Liver (tissue), 7 donors: ENCODE measurements at regions not wholly inside any gene's neighbourhood (a gene's known extent, or its start where the extent isn't known, plus 50 kb on each side); places are given as distances from the start of the nearest gene placed in this dataset.

ENCODE experiments used
- DNase-seq: peaks from one replicate; pipeline ENCODE4 v3.0.0-alpha.2; 2017; ENCODE audit warnings: low spot score
- H3K27ac ChIP-seq, 2 donors: one replicate each; pipeline ENCODE4 v1.7.0; 2013; ENCODE audit warnings: inconsistent platforms in 2 of 2, low read length in 2 of 2, control low read depth in 1 of 2, low read depth in 1 of 2, mild to moderate bottlenecking in 1 of 2
- H3K27me3 ChIP-seq, 4 donors: one replicate each; pipeline versions ENCODE4 v1.6.1 to v1.7.0; 2013; ENCODE audit warnings: low read length in 3 of 4, inconsistent platforms in 1 of 4, mild to moderate bottlenecking in 1 of 4, moderate library complexity in 1 of 4; ENCODE audit not compliant: control insufficient read depth in 4 of 4, insufficient read depth in 4 of 4
- H3K36me3 ChIP-seq, 4 donors: one replicate each; pipeline versions ENCODE4 v1.6.1 to v1.7.0; 2013; ENCODE audit warnings: low read length in 3 of 4, mild to moderate bottlenecking in 3 of 4, low read depth in 1 of 4, moderate library complexity in 1 of 4; ENCODE audit not compliant: control insufficient read depth in 4 of 4, insufficient read depth in 3 of 4
- H3K4me1 ChIP-seq, 4 donors: one replicate each; pipeline versions ENCODE4 v1.6.1 to v1.7.0; 2013; ENCODE audit warnings: low read length in 3 of 4, mild to moderate bottlenecking in 3 of 4, moderate library complexity in 1 of 4; ENCODE audit not compliant: control insufficient read depth in 4 of 4, insufficient read depth in 4 of 4
- H3K4me3 ChIP-seq, 3 donors: one replicate each; pipeline versions ENCODE4 v1.6.1 to v1.7.0; 2013; ENCODE audit warnings: low read length in 3 of 3, control low read depth in 1 of 3, low read depth in 1 of 3, mild to moderate bottlenecking in 1 of 3
- H3K9ac ChIP-seq, 2 donors: one replicate each; pipeline ENCODE4 v1.7.0; 2013; ENCODE audit warnings: low read length in 2 of 2, mild to moderate bottlenecking in 2 of 2, moderate library complexity in 2 of 2, control low read depth in 1 of 2, low read depth in 1 of 2
- H3K9me3 ChIP-seq, 4 donors: one replicate each; pipeline versions ENCODE4 v1.6.1 to v1.7.0; 2013; ENCODE audit warnings: low read length in 3 of 4; ENCODE audit not compliant: control insufficient read depth in 4 of 4
- FOXA1 ChIP-seq: IDR thresholded peaks from 2 replicates; pipeline ENCODE4 v1.6.1; 2016; ENCODE audit warnings: antibody characterized with exemption
- FOXA2 ChIP-seq: IDR thresholded peaks from 2 replicates; pipeline ENCODE4 v1.6.1; 2016; ENCODE audit warnings: antibody characterized with exemption
- GABPA ChIP-seq, 2 donors: IDR thresholded peaks in 1 of 2; conservative IDR thresholded peaks in 1 of 2; 2 replicates each; pipeline ENCODE4 v1.6.1; 2016; ENCODE audit warnings: antibody characterized with exemption in 2 of 2, mild to moderate bottlenecking in 1 of 2, moderate library complexity in 1 of 2
- HNF4A ChIP-seq, 2 donors: conservative IDR thresholded peaks; 2 replicates each; pipeline ENCODE4 v1.6.1; 2016; ENCODE audit warnings: antibody characterized with exemption in 2 of 2, mild to moderate bottlenecking in 2 of 2
- HNF4G ChIP-seq: IDR thresholded peaks from 2 replicates; pipeline ENCODE4 v1.6.1; 2016; ENCODE audit warnings: antibody characterized with exemption
- JUND ChIP-seq, 2 donors: IDR thresholded peaks; 2 replicates each; pipeline ENCODE4 v1.6.1; 2016; ENCODE audit warnings: antibody characterized with exemption in 2 of 2
- NR2F2 ChIP-seq: IDR thresholded peaks from 2 replicates; pipeline ENCODE4 v1.6.1; 2016; ENCODE audit warnings: antibody characterized with exemption
- RAD21 ChIP-seq, 2 donors: IDR thresholded peaks; 2 replicates each; pipeline ENCODE4 v1.6.1; 2016; ENCODE audit warnings: antibody characterized with exemption in 2 of 2, mild to moderate bottlenecking in 2 of 2
- RXRA ChIP-seq, 2 donors: IDR thresholded peaks; 2 replicates each; pipeline ENCODE4 v1.6.1; 2017 to 2018; ENCODE audit warnings: antibody characterized with exemption in 2 of 2, mild to moderate bottlenecking in 1 of 2
- SP1 ChIP-seq: IDR thresholded peaks from 2 replicates; pipeline ENCODE4 v1.6.1; 2018; ENCODE audit warnings: antibody characterized with exemption, mild to moderate bottlenecking
- TAF1 ChIP-seq: conservative IDR thresholded peaks from 2 replicates; pipeline ENCODE4 v1.6.1; 2016; ENCODE audit warnings: antibody characterized with exemption, mild to moderate bottlenecking
- YY1 ChIP-seq: IDR thresholded peaks from 2 replicates; pipeline ENCODE4 v1.6.1; 2016; ENCODE audit warnings: antibody characterized with exemption, mild to moderate bottlenecking
- WGBS: extraction: QIAGEN DNeasy Blood & Tissue Kit; methylation state at CpG from one replicate; pipeline ENCODE4 v1.1.7; 2013; 5-methylcytosine and 5-hydroxymethylcytosine counted together
- TF ChIP-seq, protein P1 (sequence below): IDR thresholded peaks from 2 replicates; pipeline ENCODE4 v1.6.1; 2016; ENCODE audit warnings: antibody characterized with exemption
- TF ChIP-seq, protein P2 (sequence below): IDR thresholded peaks from 2 replicates; pipeline ENCODE4 v1.6.1; 2016; ENCODE audit warnings: antibody characterized with exemption
- TF ChIP-seq, protein P3 (sequence below): IDR thresholded peaks from 2 replicates; pipeline ENCODE4 v1.6.1; 2016; ENCODE audit warnings: antibody characterized with exemption
- TF ChIP-seq, protein P4 (sequence below): IDR thresholded peaks from 2 replicates; pipeline ENCODE4 v1.6.1; 2016; ENCODE audit warnings: antibody characterized with exemption, mild to moderate bottlenecking
- donor health status: healthy.
- donor health status: healthy.
- donor health status: healthy.
- donor health status: healthy.

DNA sequence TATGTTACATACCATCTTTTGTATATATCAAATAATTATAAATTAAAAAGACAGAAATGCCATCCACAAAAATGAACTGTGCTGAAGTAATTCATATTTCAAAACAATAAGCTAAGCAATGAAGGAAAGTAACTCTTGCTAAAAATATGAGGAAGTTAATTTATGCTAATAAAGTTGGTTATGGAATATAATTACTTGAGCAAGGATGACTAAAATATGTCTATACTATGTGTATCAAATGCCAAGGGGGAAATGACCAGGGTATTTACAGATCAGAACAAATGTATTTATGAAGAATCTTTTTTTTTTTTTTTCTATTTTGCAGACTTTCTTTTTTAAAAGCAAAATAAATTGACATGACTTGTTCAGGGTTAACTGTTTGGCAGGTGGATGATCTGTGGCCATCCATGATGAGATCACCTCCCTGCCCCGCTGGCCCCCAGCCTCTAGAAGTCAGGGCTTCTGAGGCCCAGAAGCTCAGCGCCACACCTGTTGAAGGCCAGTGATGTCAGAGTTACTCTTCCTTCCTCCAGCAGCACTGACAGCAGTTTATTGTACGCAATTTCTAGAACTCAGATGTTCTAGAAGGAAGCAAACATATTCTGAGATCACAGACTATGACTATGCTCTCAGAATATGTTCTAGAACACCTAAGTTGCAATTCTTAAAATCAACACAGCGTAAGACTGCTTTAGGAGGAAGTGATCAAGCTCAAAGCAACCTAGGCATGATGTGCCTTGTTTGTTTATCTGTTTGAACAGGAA is 196.1 kb upstream of the KLF14 start:
- no peak for DNase-seq
- Histone ChIP-seq H3K27ac (peak overlapping the region in 1 of 2 donors; percentile 30), H3K4me1 (peaks cover 6 to 15% (median 8%) of the 10 kb centered on the region in 4 donors), H3K27me3 (no peaks in the 10 kb centered on the region), H3K36me3 (peaks cover 0 to 14% (median 5%) of the 10 kb centered on the region in 4 donors), H3K9me3 (no peaks in the 10 kb centered on the region), H3K4me3 (no peak overlapping the region), H3K9ac (no peak overlapping the region)
- no peak for TF ChIP-seq HNF4G
- TF ChIP-seq, protein P1, sequence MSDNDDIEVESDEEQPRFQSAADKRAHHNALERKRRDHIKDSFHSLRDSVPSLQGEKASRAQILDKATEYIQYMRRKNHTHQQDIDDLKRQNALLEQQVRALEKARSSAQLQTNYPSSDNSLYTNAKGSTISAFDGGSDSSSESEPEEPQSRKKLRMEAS, result no peak
- TF ChIP-seq RAD21 (IDR thresholded peaks at IDR 0.05), result peak in 1 of 2 donors; percentile 5
- no peak for TF ChIP-seq FOXA2
- 77% methylated on average over 4 of the region's 4 CpGs for WGBS

DNA sequence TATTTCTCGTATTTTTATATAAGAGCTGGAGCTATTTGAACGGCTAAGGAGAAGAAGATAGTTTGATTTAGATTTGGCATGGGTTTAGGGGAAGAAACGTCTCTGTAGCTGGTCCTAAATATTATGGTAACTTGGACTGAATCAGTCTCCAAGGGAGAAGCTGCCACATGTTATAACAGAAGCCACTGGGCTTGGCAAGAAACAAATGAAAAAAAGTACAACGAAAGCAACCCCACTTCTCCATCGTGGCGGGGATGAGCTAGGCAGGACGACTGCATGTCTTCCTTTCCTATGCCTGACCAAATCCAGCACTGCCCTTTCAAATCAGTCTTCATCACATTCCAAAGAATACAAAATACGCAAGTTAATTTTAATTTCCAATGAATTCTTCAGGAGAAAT is 196.7 kb upstream of the KLF14 start:
- Histone ChIP-seq H3K27me3 (no peaks in the 10 kb centered on the region), H3K9ac (no peak overlapping the region), H3K9me3 (no peaks in the 10 kb centered on the region), H3K36me3 (peaks cover 0 to 18% (median 5%) of the 10 kb centered on the region in 4 donors), H3K4me1 (peaks cover 4 to 9% (median 6%) of the 10 kb centered on the region in 4 donors), H3K27ac (peak overlapping the region in 1 of 2 donors; percentile 30), H3K4me3 (no peak overlapping the region)
- 76% methylated on average over 8 of the region's 8 CpGs for WGBS
- TF ChIP-seq HNF4A (conservative IDR thresholded peaks at IDR 0.05) (no peak), JUND (IDR thresholded peaks at IDR 0.05) (no peak), FOXA2 (no peak), FOXA1 (no peak), GABPA (IDR thresholded peaks at IDR 0.05 in 1 of 2, conservative IDR thresholded peaks at IDR 0.05 in 1 of 2) (no peak), YY1 (no peak), HNF4G (no peak), SP1 (no peak), RAD21 (IDR thresholded peaks at IDR 0.05) (no peak), TAF1 (no peak), RXRA (IDR thresholded peaks at IDR 0.05) (no peak), NR2F2 (no peak)
- TF ChIP-seq, protein P1, result no peak
- TF ChIP-seq, protein P2, sequence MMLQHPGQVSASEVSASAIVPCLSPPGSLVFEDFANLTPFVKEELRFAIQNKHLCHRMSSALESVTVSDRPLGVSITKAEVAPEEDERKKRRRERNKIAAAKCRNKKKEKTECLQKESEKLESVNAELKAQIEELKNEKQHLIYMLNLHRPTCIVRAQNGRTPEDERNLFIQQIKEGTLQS, result no peak
- TF ChIP-seq, protein P3, sequence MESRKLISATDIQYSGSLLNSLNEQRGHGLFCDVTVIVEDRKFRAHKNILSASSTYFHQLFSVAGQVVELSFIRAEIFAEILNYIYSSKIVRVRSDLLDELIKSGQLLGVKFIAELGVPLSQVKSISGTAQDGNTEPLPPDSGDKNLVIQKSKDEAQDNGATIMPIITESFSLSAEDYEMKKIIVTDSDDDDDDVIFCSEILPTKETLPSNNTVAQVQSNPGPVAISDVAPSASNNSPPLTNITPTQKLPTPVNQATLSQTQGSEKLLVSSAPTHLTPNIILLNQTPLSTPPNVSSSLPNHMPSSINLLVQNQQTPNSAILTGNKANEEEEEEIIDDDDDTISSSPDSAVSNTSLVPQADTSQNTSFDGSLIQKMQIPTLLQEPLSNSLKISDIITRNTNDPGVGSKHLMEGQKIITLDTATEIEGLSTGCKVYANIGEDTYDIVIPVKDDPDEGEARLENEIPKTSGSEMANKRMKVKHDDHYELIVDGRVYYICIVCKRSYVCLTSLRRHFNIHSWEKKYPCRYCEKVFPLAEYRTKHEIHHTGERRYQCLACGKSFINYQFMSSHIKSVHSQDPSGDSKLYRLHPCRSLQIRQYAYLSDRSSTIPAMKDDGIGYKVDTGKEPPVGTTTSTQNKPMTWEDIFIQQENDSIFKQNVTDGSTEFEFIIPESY, result no peak
- TF ChIP-seq, protein P4, sequence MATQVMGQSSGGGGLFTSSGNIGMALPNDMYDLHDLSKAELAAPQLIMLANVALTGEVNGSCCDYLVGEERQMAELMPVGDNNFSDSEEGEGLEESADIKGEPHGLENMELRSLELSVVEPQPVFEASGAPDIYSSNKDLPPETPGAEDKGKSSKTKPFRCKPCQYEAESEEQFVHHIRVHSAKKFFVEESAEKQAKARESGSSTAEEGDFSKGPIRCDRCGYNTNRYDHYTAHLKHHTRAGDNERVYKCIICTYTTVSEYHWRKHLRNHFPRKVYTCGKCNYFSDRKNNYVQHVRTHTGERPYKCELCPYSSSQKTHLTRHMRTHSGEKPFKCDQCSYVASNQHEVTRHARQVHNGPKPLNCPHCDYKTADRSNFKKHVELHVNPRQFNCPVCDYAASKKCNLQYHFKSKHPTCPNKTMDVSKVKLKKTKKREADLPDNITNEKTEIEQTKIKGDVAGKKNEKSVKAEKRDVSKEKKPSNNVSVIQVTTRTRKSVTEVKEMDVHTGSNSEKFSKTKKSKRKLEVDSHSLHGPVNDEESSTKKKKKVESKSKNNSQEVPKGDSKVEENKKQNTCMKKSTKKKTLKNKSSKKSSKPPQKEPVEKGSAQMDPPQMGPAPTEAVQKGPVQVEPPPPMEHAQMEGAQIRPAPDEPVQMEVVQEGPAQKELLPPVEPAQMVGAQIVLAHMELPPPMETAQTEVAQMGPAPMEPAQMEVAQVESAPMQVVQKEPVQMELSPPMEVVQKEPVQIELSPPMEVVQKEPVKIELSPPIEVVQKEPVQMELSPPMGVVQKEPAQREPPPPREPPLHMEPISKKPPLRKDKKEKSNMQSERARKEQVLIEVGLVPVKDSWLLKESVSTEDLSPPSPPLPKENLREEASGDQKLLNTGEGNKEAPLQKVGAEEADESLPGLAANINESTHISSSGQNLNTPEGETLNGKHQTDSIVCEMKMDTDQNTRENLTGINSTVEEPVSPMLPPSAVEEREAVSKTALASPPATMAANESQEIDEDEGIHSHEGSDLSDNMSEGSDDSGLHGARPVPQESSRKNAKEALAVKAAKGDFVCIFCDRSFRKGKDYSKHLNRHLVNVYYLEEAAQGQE, result no peak
- DNase-seq, result no peak
